ENCODE measurements at regions not wholly inside any gene's neighbourhood (a gene's known extent, or its start where the extent isn't known, plus 50 kb on each side); places are given as distances from the start of the nearest gene placed in this dataset.

DNA sequence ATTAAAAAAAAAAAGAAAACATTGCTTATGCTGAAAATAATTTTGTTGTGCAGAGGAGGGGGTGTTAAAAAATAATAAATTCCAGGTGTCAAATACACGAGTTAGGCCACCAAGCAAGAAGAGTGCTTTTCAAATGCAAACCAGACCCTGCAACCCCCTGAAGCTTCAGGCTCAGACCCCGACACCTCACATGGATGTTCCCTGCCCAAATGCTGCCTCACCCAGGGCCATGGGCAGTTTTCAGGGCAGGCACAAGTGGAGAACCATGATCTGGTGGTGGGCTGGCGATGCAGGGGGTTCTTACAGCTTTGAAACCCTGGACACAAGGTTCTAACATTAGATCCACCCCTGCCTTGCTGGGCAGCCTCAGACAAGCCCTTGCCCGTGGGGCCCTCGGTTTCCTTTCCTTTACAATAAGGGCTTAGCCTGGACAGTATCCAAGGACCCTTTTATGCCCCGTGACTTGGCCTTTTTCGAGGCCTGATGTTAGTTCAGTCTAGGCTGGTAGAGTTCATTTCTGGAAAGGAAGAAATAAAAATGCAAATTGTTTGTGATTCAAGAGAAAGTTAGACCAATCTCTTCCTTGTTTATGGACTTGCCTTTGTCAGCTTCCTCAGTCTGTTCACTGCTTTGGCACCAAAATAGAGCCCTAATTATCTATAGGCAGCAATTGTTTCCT is 168.7 kb downstream of the DDX1 start:
- TF ChIP-seq, protein P1, sequence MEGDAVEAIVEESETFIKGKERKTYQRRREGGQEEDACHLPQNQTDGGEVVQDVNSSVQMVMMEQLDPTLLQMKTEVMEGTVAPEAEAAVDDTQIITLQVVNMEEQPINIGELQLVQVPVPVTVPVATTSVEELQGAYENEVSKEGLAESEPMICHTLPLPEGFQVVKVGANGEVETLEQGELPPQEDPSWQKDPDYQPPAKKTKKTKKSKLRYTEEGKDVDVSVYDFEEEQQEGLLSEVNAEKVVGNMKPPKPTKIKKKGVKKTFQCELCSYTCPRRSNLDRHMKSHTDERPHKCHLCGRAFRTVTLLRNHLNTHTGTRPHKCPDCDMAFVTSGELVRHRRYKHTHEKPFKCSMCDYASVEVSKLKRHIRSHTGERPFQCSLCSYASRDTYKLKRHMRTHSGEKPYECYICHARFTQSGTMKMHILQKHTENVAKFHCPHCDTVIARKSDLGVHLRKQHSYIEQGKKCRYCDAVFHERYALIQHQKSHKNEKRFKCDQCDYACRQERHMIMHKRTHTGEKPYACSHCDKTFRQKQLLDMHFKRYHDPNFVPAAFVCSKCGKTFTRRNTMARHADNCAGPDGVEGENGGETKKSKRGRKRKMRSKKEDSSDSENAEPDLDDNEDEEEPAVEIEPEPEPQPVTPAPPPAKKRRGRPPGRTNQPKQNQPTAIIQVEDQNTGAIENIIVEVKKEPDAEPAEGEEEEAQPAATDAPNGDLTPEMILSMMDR (IDR thresholded peaks at IDR 0.05), result no peak
- no peak for TF ChIP-seq ZFX (IDR thresholded peaks at IDR 0.05; ENCODE audit: borderline replicate concordance)

DNA sequence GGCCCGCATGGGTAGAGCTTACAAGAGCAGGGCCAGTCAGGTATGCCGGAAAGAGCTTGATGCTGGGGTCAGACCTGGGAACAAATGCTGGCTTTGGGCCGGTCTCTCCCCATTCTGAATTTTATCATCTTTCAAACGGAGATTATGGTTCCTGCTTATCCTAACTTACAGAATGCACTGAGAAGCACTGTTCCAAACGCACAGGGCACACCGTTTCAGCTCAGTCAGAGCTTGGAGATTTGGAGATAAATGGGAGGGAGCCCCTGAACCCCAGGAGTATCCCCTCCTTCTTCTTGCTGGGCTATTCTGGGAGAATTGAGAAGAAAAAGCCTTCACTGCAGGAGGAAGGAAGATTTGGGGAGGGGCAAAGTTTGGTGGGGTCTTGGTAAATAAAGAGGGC is 169.4 kb downstream of the DDX1 start:
- TF ChIP-seq, protein P1 (IDR thresholded peaks at IDR 0.05), result no peak
- TF ChIP-seq ZFX (IDR thresholded peaks at IDR 0.05; ENCODE audit: borderline replicate concordance), result no peak
- H3K27ac ChIP-seq, result no peak overlapping the region

More for the DNA sequence above, 168.7 kb downstream of the DDX1 start:
- no peak overlapping the region for H3K27ac ChIP-seq

DNA sequence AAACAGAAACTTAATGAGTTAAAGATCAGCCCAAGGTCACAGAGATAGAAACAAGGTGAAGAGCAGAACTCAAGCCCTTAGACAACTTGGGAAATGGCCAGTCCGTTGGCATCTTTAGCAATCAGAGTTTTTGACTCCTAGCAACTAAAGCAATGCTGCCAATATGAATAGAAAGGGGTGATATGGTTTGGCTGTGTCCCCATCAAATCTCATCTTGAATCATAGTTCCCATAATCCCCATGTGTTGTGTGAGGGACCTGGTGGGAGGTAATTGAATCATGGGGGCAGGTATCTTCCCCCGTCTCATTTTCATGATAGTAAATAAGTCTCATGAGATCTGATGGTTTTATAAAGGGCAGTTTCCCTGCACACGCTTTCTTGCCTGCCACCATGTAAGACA is 170.2 kb downstream of the DDX1 start:
- TF ChIP-seq, protein P1 (IDR thresholded peaks at IDR 0.05), result no peak
- no peak for TF ChIP-seq ZFX (IDR thresholded peaks at IDR 0.05; ENCODE audit: borderline replicate concordance)
- H3K27ac ChIP-seq, result no peak overlapping the region

DNA sequence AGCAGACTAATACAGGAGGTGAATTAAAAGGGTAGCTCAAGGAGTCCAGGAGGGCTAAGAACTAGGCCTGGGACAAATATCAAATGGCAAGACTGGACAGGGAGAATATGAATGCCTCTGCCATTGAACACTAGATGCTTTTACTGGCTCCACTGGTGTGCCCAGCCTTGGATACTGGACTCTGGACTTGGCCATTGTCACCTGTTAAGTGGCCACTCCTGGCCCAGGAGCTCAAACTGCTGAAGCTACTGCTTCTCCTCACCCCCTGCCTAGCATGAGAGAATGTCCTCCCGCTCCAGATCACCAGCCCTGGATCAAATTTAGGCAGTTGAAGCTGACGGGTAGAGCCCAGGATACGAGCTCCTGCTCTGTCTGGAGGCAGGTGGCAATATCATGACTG is 170.8 kb downstream of the DDX1 start:
- TF ChIP-seq, protein P1 (IDR thresholded peaks at IDR 0.05), result no peak
- TF ChIP-seq ZFX (IDR thresholded peaks at IDR 0.05; ENCODE audit: borderline replicate concordance), result no peak
- no peak overlapping the region for H3K27ac ChIP-seq

DNA sequence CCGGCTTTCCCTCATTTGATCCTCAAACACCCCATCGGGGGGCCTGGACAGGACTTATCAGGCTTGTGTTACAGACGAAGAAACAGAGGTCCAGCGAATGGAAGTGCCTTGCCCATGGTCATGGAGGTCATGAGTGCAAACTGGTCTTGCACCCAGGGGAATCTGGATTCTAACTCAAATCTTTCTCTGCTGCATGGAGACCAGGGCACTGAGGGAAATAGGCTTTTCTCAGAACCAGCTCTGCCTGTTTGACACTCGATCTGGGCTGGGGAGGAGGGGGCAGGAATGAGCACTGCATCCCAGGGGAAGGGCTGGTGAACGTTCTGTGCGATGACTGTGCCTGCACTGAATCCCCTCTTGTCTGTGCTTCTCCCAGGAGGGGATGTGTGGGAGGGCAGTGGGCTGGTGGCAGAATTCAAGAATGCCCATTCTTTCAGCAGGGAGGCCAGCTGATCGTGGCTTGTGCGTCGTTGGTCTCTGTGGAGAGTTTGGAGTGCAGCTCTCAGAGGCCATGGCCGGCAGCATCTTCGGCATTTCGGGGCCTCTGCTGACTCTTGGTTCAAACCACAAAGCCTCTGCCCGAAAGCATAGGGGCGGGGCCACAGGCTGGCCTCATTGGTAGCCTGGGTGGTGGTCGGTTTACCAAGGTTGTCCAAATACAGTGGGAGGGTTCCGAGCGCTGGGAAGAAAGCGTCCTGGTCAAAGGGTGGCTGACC is 171.6 kb downstream of the DDX1 start:
- no peak overlapping the region for H3K27ac ChIP-seq
- TF ChIP-seq, protein P1 (IDR thresholded peaks at IDR 0.05), result no peak
- no peak for TF ChIP-seq ZFX (IDR thresholded peaks at IDR 0.05; ENCODE audit: borderline replicate concordance)

DNA sequence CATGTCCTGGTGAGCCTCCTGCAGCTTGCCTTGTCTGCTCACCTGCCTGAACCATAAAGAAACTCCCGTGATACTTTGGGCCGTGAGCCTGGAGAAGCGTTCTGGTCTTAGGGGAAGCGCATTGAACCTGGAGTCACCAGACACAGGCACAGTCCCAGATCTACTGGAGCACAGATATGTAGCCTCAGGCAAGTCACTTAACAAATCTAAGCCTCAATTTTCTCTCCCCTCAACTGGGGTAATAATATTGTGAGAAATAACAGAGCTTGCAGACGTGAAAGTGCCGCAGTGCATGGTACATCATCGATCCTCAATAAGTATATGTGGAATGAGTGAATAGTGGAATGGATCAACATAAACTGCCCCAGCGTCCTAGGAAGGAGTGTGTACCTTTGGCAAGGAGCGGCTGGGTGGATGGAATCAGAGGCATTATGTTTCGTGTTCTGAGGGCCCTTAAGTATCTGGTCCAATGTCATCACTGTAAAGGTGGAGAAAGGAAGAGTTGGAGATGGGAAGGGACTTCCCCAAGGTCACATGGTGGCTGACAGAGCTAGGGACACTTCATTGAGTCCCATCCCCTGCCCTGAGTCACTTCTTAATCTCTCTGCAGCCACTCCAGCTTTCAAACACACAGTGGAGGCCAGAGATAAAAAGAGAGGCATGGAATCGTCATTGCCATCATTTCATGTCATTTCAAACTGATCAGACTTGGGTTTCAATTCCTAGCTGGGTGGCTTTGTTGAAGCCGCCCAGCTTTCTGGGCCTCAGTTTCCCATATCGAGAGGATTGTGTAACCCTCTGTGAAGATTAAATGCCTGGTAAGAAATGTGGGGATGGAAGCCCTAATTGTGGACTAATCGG is 172.4 kb downstream of the DDX1 start:
- H3K27ac ChIP-seq, result no peak overlapping the region
- no peak for TF ChIP-seq ZFX (IDR thresholded peaks at IDR 0.05; ENCODE audit: borderline replicate concordance)
- TF ChIP-seq, protein P1 (IDR thresholded peaks at IDR 0.05), result no peak

Measured in 22Rv1 (cell line).